Islet precursor cell (in vitro differentiated cells): ENCODE measurements at regions not wholly inside any gene's neighbourhood (a gene's known extent, or its start where the extent isn't known, plus 50 kb on each side); places are given as distances from the start of the nearest gene placed in this dataset.
"Not testable (repeated sequence)": the region's sequence is repeated elsewhere in the genome, so short reads cannot be mapped to it uniquely, and the experiment has no call there.

Experiments
- DNase-seq: peaks from one replicate; pipeline ENCODE4 v3.0.0-alpha.2; 2018

DNA sequence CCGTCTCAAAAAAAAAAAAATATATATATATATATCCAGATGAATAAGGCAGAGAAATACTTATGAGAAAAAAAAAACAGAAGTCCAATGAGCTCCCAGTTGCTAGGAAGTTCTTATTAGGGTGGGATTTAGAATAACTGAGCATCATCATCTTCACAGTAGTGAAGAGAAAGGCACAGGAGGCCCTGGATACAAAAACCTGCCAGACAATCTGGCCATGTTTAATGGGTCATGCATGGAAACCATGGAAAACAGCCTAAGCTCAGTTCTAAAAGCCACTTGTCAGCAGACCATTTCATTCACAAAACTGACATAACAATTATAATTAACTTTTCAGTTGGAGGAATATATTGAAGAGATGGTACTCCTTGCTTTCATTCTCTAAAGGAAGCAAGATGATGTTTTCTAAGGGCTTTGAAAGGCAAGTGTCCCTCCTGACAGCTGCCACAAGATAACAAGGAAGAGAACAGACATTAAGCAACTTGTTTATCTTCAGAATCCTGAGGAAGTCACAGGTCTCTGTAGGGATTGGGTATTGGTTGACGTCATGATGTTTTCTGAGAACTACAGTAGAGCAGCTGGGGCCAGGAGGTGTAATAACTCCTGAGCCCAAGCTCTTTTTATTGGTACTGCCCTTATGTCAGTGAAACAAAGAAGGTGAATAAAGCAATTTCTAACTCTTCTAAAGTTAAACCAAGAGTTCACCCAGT, 463.1 kb downstream of the DMAC1 start:
- no peak for DNase-seq

DNA sequence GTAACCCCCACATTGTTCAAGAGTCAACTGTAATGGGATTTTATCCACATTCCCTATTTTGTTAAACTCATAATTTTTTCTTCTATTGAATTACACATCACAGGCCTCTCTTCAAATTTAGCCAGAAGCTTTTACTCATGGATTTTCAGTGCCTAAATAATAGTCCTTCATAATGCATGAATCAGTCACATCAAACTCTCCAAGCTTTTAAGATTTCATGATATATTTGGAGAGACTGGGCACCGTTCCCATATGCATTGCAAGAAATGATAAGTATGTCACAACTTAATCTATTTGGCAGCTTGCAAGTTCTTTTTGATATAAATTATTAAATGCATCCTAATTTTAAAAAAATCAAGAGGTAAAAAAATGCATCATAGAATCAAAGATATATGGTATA, 465.9 kb downstream of the DMAC1 start:
- DNase-seq: no peak

DNA sequence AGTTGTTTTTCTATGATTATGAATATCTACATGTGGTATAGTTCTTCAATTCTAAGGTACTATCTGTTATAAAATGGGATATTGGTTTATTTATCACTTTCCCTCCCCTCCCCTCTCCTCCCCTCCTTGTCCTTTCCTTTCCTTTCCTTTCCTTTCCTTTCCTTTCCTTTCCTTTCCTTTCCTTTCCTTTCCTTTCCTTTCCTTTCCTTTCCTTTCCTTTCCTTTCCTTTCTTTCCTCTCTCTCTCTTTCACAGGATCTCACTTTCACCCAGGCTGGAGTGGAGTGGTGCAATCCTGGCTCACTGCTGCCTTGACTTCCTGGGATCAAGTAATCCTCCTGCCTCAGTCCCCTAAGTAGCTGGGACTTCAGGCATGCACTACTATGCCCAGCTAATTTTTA, 466.8 kb downstream of the DMAC1 start:
- DNase-seq: no peak

DNA sequence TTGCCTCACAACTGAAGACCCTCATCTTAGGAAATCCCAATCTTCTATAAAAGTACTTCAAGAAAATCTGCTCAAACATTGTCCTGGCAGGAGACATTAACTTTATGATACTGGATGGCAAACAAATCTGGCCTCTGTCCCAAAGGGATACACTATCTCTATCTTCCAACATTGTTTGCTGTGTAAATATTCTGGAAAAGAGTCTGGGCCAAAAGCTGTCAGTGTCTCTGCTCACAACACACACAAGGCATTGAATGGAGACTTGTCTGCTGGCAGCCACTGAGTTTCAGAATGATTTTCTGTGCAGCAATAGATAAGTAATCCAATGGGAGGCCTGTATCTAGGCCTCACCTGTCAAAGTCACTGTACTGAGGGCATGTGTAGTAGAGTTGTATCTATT, 471.1 kb downstream of the DMAC1 start:
- DNase-seq: no peak

DNA sequence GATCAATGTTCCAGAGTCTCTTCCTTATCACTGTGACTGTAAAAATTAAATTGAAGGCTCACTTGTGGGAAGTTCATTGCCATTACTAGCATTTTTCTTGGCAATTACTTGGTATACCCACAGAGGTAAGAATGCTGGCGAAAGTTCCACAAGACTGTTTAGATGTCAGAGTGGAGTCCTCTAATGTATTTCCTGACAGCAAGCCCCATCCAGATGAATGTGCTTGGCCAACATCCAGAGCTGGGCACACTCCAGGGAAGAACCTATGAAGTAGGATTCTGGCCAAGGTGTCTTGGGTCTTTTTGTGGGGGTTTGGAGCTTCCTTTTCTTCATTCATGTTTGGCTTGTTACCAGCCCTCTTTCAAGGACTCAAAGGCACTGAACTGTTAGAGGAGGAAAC, 473.6 kb downstream of the DMAC1 start:
- DNase-seq: no peak

DNA sequence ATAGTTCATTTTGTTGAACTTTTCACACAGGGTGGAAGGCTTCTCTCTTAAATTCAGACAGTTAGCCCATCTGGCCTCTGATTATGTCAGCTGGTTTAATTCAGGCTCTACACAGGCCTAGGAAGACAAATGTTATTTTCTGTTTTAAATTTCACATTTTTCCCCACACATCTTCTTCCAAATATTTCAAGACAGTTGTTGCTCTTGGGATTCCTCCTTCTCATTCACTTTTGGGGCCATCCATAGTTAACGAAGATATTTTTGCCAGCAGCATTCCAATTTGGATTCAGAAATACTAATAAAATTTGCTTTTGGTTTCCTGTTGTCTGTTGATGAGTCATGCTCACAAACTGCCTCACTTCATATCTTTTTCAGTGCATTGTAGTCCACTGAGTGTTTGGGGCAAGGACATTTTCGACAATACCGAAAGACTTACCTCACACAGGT, 475.4 kb downstream of the DMAC1 start:
- DNase-seq: no peak

DNA sequence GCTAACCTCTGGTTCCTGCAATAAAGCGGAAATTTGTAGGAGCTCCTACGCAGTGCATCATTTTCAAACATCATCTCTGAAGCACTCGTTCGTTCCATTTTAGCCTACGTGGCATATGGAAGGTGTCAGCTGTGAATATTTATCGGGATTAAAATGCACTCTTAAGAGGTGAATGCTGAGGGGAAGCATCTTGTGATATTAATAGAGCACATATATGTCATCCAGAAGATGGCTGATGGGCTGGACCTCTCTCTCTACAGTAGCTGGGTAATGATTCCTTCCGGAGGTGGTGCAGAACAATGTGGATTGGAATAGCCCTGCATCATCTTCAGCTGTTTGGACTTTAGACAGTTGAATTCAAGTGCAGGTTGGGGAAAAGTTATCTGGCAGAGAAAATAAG, 478.7 kb downstream of the DMAC1 start:
- DNase-seq: no peak

DNA sequence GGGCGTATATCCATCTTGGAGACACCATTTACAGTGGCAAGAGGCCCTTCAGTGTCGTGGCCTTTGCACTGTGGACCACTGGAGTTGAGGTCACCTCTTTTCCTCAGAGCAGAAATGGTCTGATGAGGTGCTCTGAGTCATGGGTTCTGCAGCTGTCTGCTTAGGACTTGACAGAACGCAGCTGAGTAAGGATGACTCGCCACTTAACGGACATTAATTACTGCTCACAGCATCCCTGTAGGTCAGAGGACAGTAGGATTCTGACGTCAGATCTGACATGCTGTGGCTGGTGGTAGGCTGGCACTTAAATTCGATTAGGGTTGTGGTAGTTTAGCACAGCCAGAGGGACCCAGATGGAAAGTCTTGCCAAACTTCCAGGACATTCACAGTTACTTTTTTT, 479.4 kb downstream of the DMAC1 start:
- DNase-seq: peak; percentile 97

DNA sequence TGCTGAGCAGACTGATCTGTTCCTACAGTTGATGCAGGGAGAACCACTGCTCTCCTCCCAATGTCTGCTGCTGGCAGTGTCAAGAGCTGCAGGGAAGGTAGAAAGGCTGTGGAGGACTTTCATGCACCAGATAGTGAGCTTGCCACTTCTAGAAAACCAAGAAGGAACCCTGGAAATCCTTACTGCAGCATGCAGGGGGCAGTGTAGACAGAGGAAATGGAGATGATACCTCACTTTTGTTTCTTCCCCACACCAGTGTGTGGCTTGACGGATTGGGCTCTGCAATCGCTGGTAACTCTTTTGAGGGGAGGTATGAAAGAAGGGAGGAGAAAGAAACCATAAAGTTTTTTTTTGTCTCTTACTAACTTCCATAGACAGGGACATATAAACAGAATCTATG, 480.7 kb downstream of the DMAC1 start:
- no peak for DNase-seq

DNA sequence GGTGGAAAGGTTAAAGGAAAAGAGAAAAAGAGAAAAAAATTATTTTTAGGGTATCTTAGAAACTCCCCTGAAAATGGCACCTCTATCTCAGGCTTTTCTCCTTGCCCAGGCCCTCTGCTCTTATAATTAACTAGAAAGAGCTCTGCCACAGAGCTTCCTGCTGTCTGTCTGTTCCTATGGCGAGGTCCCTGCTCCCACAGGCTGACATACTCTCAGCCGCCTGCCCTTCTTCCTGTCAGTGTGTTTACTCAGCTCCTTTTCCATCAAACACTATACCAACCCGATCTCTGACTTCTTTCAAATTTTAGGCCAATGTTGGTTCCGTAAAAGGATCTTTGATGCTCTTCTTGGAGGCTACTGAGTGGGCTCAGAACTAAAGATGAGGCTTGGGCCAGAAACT, 482.6 kb downstream of the DMAC1 start:
- no peak for DNase-seq

DNA sequence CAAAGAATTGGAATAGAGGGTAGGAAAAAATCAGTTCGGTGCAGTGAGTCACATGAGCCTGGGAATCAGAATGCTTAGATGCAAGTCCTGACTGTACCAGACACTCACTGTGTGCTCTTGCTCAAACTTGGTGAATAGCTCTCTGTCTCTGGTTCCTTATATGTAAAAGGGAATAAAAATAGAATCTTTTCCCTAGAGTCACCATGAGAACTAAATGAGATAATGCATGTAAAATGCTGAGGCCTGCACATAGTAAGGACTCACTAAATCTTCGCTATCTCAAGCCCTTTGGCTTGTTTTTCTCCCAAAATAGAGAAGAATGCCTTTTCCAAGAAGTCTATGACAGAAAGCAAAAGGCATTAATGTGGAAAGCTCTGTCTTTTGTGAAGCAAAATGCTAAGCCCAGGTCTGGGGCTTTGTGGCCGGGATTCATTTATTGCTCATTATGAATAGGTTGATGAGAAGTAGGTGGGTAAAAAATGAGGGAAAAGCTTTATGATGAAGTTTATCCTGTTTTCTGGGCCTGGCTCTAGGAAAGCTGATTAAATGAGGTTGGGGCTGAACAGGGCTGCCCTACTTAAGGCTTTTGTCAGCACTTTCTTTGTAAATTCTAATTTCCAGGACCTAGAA, 483.3 kb downstream of the DMAC1 start:
- DNase-seq: no peak

DNA sequence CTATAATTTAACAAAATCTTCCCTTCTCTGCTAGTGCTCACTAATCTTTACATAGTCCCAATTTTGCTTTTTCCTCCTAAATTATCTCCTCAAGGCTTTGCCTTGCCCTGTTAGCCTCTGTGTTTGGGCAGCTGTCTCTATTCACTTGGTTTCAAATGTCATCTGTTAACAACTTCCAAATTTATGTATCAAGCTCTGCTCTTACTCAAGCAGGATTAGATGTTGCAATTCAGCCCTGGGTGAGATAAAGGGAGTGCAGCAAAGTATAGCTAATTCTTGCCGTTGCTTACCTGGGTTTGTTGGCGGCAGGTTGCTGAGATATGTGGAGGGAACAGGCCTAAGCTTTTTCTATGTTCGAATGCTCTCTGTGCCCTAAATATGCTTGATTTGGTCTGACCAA, 483.8 kb downstream of the DMAC1 start:
- no peak for DNase-seq

DNA sequence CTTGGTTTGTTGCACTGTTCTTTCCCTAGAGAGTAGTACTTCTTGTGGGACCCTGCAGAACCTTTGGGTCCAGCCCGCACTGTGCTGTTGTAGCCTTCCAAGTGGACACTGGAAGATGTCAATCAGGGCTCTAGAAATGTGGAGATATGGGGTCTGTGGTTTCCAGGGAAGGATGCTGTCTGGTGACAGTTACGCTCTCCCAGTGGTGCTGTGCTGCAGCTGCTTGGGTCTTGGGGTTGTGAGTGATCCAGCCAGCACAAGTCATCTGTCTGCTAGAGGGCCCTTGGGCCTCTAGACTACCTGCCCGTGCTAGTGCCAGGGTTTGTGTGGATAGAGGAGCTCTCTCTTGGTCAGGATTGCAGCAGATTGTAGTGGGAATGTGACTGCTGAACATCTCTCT, 484.5 kb downstream of the DMAC1 start:
- DNase-seq: no peak

DNA sequence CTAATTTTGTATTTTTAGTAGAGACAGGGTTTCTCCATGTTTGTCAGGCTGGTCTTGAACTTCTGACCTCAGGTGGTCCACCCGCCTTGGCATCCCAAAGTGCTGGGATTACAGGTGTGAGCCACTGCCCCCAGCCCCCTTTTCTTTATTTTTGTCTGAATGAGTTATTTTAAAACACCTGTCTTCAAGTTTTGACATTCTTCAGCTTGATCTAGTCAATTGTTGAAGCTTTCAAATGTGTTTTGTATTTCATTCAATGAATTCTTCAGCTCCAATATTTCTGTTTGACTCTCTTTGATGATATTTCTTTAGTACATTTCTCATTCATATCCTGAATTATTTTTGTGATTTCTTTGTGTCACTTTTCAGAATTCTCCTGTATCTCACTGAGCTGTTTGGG, 486.2 kb downstream of the DMAC1 start:
- DNase-seq: no peak

DNA sequence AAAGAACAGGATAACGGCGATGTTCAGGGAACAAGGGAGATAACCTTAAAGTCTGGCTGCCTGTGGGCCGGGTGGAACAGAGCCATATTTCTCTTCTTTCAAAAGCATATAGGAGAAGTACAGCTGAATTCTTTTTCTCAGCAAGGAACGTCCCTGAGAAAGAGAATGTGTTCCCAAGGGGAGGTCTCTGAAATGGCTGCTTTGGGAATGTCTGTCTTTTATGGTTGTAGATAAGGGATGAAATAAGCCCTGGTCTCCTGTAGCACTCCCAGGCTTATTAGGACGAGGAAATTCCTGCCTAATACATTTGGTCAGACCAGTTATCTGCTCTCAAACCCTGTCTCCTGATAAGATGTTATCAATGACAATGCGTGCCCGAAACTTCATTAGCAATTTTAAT, 490.5 kb downstream of the DMAC1 start:
- DNase-seq: not testable (repeated sequence)

DNA sequence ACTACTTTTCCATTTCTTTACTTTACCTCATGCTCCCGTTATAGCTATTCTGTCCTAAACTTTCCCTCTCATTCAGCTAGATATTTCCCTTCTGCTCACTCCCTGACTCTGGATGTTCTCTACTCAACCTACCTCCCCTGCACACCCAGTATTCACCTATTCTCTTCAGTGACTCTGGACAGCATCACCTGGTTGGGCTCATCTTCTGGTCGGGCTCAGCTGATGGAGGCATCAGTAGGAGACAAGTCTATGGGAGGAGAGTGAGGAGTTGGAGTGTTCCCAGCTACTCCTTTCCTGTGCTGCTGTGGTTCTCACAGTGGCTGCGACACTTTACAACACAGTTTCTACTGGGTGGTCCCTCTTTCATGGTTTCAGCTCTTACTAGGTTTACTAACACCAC, 493.9 kb downstream of the DMAC1 start:
- no peak for DNase-seq

DNA sequence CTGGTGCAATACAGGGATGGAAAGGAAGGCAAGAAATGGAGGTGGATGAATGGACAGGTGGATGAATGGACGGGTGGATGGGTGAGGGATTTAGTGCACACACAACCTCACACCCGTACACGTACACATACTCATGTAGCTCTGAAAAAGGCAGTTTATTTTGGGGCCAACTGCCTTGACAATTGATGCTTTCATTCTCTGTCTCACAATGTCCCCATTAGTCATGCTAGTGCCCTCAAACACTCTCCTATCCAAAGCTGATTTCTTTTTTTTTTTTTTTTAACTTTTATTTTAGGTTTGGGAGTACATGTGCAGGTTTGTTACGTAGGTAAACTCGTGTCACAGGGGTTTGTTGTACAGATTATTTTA, 495.0 kb downstream of the DMAC1 start:
- no peak for DNase-seq

DNA sequence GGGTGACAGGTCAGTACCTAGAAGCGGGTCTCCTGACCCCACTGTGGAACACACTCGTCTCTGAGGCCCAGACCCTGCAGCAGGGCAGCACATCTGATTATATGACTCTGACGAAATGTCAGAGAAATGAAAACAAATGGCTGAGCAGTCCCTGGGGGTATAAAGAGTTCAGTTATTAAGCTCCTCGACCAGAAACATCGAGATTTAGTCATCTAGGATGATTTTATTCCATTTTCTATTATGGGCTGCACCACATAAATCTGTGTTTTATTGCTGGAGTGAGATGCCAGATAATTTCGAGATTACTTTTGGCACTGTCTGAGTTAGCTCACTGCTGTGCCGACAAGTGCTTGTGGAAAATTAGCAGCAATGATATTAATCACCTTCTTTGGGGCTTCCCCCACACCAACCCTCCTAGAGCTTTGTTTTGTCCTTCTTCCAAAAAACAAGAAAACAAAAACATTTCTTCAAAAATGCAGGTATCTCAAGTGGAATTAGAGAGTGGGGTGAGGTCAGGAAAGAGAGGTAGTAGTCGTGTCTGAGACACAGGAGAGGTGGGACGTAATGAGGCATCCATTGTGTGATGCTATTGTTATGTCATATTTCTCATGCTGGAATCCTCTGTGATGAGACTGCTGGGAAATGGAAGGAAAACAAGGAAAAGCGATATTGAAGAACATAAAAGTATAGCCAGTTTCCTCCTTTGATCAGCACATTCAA, 495.5 kb downstream of the DMAC1 start:
- no peak for DNase-seq

DNA sequence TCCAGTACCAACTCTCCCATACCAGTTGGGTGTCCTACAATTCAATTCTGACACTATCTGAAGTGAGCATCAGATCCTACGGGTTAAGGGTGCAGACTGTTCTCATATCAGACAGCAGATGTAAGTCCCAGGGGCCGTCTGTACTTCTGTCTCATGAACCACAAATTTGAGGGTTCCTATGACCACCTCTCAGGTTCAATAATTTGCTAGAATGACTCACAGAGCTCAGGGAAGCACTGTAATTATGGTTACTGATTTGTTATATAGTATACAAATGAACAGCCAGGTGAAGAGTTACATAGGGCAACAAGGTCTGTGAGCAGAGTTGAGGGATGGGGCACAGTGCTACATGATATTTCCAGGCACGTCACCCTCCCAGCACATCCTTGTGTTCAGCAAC, 499.1 kb downstream of the DMAC1 start:
- DNase-seq: no peak

DNA sequence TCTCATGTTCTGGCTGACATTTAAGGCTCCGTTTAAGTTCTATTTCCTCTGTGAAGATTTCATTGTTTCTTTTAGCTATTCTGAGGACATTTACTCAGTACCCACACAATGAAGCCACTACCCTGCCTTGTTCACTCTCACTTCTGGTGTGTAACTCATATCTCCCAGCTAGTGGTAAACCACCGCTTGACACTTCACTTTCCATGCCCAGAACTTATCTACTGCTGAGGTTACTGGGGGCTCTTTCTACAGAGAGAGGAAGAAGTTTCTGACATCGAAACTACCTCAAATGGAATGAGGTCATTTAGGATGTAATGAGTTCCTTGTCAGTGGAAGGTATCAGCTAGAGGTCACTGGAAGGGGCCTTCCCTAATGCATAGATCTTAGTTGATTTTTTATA, 501.5 kb downstream of the DMAC1 start:
- no peak for DNase-seq

DNA sequence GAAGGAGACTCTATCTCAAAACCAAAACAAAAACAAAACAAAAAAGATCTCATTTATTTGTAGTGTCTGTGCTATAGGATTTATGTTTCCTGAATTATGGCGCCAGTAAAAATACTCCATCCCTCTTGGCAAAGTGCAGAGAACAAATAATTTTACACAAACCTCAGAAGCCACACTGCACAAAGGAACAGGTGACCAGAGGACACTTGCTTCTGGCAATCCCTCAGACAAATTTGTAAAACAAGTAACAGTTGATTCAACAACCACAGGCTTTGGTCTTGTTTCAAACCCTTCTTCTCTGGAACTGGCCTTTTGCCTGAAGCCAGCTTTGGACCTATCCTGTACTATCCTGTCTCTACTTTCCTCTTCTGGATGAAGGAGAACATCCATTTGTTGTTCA, 502.1 kb downstream of the DMAC1 start:
- DNase-seq: no peak

DNA sequence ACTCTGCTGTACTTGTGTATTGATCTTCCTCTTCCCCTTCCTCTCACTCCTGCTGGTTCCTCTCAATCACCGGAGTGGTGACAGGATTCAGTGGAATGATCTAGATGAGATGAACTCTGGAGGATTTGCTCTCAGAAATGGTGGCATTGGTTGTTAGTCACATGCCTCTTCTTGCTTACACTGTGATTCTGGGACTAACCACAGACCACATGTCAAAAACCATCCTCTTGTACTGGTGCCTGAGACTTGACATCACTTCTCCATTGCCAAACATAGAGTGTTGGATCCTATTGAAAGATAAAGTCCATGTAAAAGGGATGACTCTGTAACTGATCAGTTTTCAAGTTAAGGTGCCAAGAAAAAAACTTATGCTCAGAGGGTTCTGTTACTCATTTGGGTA, 506.5 kb downstream of the DMAC1 start:
- DNase-seq: no peak

DNA sequence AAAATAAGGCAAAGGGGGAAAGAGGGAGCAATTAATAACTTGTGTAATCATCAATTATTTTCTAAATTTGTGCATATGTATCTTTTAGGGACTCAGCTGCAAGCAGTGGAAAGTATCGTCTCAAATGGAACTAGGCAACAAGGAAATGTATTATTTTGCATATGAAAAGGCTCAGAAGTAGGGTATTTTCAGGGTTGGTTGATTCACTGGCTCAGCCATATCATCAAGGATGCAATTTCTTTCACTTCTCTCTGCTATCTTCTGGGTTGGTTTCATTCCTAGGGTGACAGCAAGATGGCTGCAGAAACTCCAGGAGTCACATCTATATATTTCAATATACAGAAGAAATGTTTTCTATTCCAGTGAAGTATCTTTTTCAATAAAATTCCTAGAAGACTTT, 509.8 kb downstream of the DMAC1 start:
- no peak for DNase-seq

DNA sequence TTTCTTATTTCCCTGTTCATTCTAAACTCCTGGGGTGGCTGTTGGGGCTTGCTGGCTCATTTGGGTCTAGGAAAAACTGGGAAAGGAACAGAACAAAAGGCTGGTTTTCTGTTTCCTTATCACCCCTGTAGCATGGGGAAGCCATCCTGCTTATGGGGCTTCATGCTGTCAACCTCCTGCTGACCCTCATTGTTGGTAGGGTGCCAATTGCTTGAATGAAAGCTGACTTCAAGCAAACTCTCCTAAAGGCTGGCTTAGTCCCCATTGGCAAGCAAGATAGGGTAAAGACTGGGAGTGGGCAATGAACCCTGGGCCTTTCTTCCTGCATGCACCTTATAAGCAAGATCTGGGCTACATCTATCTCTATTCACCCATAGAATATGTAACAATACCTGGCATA, 511.6 kb downstream of the DMAC1 start:
- no peak for DNase-seq

DNA sequence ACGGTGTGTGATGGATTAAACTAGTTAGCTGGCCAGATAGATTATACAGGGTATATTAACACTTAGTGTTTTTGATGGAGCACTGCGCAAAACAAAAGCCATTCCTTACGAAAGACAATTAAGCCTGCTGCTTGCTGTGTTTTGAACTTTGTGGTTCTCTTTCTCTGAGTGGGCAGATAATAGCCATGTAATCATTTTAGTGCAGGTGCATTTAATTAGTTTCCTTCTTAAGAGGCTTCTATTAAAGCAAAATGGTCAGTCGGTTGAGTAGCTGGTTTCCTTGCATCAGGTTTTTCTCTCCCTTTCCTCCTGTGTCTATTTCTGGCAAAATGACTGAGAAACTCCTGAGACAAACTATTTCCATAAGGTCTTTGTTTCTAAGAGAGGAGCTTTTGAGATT, 512.5 kb downstream of the DMAC1 start:
- no peak for DNase-seq
